Suprapubic skin (tissue), 4 donors: ENCODE measurements at regions not wholly inside any gene's neighbourhood (a gene's known extent, or its start where the extent isn't known, plus 50 kb on each side); places are given as distances from the start of the nearest gene placed in this dataset.

Source experiments
- DNase-seq, 2 donors: peaks; one replicate each; pipeline ENCODE4 v3.0.0-alpha.2; 2019; ENCODE audit warnings: low spot score in 2 of 2
- H3K27ac ChIP-seq: fragments of 200-600 bp; sonication (generic); one replicate; pipeline ENCODE4 v1.5.1; 2019
- H3K27me3 ChIP-seq: fragments of 200-600 bp; sonication (generic); one replicate; pipeline ENCODE4 v1.5.1; 2019
- H3K36me3 ChIP-seq: fragments of 200-600 bp; sonication (generic); one replicate; pipeline ENCODE4 v1.5.1; 2019
- H3K4me1 ChIP-seq: fragments of 200-600 bp; sonication (generic); one replicate; pipeline ENCODE4 v1.5.1; 2019
- H3K4me3 ChIP-seq: fragments of 200-600 bp; sonication (generic); one replicate; pipeline ENCODE4 v1.5.1; 2019; ENCODE audit warnings: mild to moderate bottlenecking
- H3K9me3 ChIP-seq: fragments of 200-600 bp; sonication (generic); one replicate; pipeline ENCODE4 v1.5.1; 2019
- EP300 ChIP-seq: sonication (generic); formaldehyde crosslinking; IDR thresholded peaks from one replicate; pipeline ENCODE4 v1.6.1; 2017; ENCODE audit warnings: antibody characterized with exemption
- POLR2A ChIP-seq, 2 donors: fragments of 450-650 bp; IDR thresholded peaks; one replicate each; pipeline ENCODE4 v1.6.1; 2017; ENCODE audit warnings: antibody characterized with exemption in 2 of 2, mild to moderate bottlenecking in 2 of 2, moderate library complexity in 2 of 2
- POLR2AphosphoS5 ChIP-seq, 3 donors: sonication (generic); formaldehyde crosslinking; IDR thresholded peaks; one replicate each; pipeline ENCODE4 v1.6.1; 2017; ENCODE audit warnings: antibody characterized with exemption in 3 of 3
- WGBS: methylation state at CpG from one replicate; pipeline ENCODE4 v1.1.5; 2018; 5-methylcytosine and 5-hydroxymethylcytosine counted together
- TF ChIP-seq, protein P1 (sequence below), 2 donors: fragments of 200-600 bp in 1 of 2; fragments of 450-650 bp in 1 of 2; sonication (generic) in 1 of 2; IDR thresholded peaks; one replicate each; pipeline ENCODE4 v1.5.1; 2016 to 2019; ENCODE audit warnings: antibody characterized with exemption in 2 of 2, mild to moderate bottlenecking in 1 of 2, moderate library complexity in 1 of 2

DNA sequence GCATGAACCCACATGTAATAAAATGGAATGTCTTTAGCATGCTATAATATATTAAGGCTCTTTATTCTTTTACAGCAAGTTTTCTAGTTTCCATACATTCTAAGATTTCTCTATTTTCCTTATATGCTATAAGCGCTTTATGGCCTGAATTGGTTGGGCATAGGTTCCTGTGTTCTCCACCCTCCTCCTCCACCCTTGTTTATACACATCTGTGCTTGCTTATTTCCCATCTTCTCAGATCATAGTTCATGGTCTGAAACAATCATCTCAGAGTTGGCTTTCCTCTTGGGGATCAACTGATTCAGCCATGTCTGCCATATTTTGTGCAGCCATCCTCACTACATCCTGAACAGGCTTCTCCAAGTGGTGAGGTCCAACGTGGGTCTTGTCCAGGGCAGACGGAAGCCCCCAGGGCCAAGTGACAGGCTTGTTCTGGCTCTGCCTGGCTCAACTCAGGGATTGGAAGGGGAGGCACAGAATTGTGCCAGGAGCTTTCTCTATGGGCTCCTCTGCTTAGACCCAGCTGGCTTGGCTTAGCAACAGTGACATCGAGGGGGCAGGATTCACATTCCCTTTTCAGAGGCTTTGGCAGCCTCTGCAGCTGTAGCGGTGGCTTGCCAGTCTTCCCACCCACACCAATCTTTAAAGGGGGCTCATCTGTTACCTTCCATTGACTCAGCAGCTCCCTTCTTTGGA, 327.3 kb downstream of the PTEN start:
- H3K4me1 ChIP-seq, result peaks cover 12% of the 10 kb centered on the region
- TF ChIP-seq POLR2AphosphoS5 (IDR thresholded peaks at IDR 0.05), result no peak
- TF ChIP-seq POLR2A (IDR thresholded peaks at IDR 0.05), result no peak
- TF ChIP-seq EP300, result no peak
- TF ChIP-seq, protein P1, sequence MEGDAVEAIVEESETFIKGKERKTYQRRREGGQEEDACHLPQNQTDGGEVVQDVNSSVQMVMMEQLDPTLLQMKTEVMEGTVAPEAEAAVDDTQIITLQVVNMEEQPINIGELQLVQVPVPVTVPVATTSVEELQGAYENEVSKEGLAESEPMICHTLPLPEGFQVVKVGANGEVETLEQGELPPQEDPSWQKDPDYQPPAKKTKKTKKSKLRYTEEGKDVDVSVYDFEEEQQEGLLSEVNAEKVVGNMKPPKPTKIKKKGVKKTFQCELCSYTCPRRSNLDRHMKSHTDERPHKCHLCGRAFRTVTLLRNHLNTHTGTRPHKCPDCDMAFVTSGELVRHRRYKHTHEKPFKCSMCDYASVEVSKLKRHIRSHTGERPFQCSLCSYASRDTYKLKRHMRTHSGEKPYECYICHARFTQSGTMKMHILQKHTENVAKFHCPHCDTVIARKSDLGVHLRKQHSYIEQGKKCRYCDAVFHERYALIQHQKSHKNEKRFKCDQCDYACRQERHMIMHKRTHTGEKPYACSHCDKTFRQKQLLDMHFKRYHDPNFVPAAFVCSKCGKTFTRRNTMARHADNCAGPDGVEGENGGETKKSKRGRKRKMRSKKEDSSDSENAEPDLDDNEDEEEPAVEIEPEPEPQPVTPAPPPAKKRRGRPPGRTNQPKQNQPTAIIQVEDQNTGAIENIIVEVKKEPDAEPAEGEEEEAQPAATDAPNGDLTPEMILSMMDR (IDR thresholded peaks at IDR 0.05), result no peak
- H3K27me3 ChIP-seq, result no peaks in the 10 kb centered on the region
- H3K4me3 ChIP-seq, result no peak overlapping the region
- 62% methylated on average over 5 of the region's 5 CpGs for WGBS
- H3K9me3 ChIP-seq, result no peaks in the 10 kb centered on the region
- H3K27ac ChIP-seq, result no peak overlapping the region
- no peak for DNase-seq
- H3K36me3 ChIP-seq, result no peaks in the 10 kb centered on the region

DNA sequence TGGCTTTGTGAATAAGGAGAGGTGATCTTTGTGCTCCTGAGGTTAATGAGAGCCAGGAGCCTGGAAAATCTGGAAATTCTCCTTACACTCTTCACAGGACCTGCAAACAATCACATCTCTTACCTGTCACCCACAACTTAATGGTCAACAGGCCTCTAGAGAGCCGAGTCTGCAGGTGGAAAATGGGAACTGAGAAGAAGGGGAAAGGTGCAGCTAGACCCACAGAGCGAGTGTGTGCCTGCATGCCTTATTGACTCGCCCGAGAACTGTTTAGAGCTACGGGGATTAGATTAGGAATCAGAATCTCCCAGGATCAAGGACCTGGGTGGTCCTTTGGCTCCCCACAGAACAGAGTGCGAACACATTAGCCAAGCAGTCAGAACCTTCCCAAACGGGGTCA, 329.6 kb downstream of the PTEN start:
- WGBS, result 98% methylated on average over 7 of the region's 7 CpGs
- DNase-seq, result no peak
- H3K4me1 ChIP-seq, result peaks cover 14% of the 10 kb centered on the region
- H3K27me3 ChIP-seq, result no peaks in the 10 kb centered on the region
- H3K4me3 ChIP-seq, result no peak overlapping the region
- H3K27ac ChIP-seq, result no peak overlapping the region
- no peaks in the 10 kb centered on the region for H3K9me3 ChIP-seq
- TF ChIP-seq, protein P1 (IDR thresholded peaks at IDR 0.05), result no peak
- TF ChIP-seq EP300, result no peak
- TF ChIP-seq POLR2A (IDR thresholded peaks at IDR 0.05), result no peak
- TF ChIP-seq POLR2AphosphoS5 (IDR thresholded peaks at IDR 0.05), result no peak
- H3K36me3 ChIP-seq, result no peaks in the 10 kb centered on the region

DNA sequence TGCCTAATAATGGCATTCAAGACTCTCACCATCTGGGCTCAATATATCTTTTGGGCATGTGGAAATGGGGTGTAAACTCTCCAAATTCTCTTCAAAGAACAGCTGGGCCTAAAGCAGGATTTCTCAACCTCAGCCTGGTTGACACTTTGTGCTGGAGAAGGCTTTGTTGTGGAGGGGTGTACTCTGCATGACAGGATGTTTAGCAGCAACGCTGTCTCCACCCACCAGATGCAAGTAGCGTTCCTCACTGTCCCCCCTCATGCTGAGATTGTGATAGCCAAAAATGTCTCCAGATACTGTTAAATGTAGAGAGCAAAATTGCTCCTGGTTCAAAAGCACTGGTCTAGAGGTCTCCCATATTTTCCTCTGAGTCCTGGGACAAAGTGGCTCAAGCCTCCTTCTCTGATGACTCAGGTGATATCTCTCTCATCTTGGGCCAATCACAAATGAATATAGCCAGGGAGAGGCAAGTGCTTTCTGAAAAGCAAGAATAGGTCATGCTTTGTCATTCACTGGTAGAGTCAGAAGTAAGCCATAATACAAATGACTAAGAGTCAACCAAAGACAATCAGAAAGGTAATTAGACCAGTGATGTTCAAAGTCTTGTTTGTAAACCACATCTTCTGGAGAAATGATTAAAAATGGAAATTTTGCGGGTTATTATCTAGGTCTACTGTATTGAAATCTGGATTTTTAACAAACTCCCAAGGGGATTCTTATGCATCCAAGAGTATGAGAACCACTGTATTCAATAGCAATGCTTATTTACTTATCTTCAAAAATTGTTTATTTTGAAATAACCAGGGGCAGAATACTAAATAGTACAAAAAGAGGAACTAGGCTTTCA, 330.8 kb downstream of the PTEN start:
- H3K36me3 ChIP-seq, result no peaks in the 10 kb centered on the region
- 74% methylated on average over 3 of the region's 3 CpGs for WGBS
- H3K27ac ChIP-seq, result no peak overlapping the region
- DNase-seq, result no peak
- peaks cover 14% of the 10 kb centered on the region for H3K4me1 ChIP-seq
- no peaks in the 10 kb centered on the region for H3K9me3 ChIP-seq
- TF ChIP-seq EP300 (no peak), POLR2A (IDR thresholded peaks at IDR 0.05) (no peak), POLR2AphosphoS5 (IDR thresholded peaks at IDR 0.05) (no peak)
- TF ChIP-seq, protein P1 (IDR thresholded peaks at IDR 0.05), result no peak
- no peak overlapping the region for H3K4me3 ChIP-seq
- H3K27me3 ChIP-seq, result no peaks in the 10 kb centered on the region

DNA sequence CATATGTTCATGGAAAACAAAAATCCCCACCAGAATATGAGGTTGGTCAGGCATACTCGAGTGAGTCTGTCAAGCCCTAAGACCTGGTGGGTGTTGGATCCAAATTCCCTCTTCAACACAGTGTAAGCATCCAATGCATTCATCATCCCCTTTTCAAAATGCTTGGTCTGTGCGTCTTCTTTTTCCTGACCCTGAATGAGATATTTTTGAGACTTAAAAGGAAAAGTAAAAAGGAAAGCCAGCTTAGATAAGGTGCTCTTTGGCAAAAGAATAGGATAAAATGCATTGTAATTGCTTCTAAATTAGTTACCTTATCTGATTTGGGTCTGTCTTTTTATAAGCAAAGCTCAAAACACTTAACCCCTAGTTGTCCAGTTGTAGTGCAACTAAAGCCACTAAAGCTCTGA, 331.5 kb downstream of the PTEN start:
- H3K4me3 ChIP-seq, result no peak overlapping the region
- H3K36me3 ChIP-seq, result no peaks in the 10 kb centered on the region
- TF ChIP-seq EP300 (no peak), POLR2A (IDR thresholded peaks at IDR 0.05) (no peak), POLR2AphosphoS5 (IDR thresholded peaks at IDR 0.05) (no peak)
- TF ChIP-seq, protein P1 (IDR thresholded peaks at IDR 0.05), result no peak
- no peaks in the 10 kb centered on the region for H3K27me3 ChIP-seq
- WGBS, result 15% methylated on average over 2 of the region's 2 CpGs
- no peak overlapping the region for H3K27ac ChIP-seq
- H3K4me1 ChIP-seq, result peaks cover 14% of the 10 kb centered on the region
- DNase-seq, result no peak
- H3K9me3 ChIP-seq, result no peaks in the 10 kb centered on the region

DNA sequence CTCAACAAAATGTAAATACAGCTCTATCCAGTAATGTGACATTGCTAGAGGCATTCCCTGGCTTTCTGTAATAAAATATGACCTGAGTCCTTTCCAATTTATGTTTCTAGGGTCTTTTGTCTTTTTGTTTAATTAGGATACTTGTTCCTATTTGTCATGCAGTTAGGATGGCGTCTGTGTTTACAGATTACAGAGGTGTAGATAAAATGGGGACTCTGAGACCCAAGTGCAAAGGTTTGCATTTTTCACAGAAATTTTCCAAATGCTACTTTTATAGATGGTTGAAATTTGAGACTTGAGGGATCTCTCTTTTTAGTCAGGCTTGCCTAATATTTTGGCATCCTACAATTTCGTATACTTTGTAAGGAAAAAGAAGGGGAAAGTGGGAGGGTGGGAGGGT, 332.4 kb downstream of the PTEN start:
- Histone ChIP-seq H3K27ac (no peak overlapping the region), H3K27me3 (no peaks in the 10 kb centered on the region), H3K9me3 (no peaks in the 10 kb centered on the region), H3K4me3 (no peak overlapping the region), H3K36me3 (no peaks in the 10 kb centered on the region), H3K4me1 (peaks cover 14% of the 10 kb centered on the region)
- TF ChIP-seq POLR2AphosphoS5 (IDR thresholded peaks at IDR 0.05) (no peak), POLR2A (IDR thresholded peaks at IDR 0.05) (no peak), EP300 (no peak)
- TF ChIP-seq, protein P1 (IDR thresholded peaks at IDR 0.05), result no peak
- 70% methylated on average over 2 of the region's 2 CpGs for WGBS
- DNase-seq, result no peak
